IMR-90 (cell line): ENCODE measurements at regions not wholly inside any gene's neighbourhood (a gene's known extent, or its start where the extent isn't known, plus 50 kb on each side); places are given as distances from the start of the nearest gene placed in this dataset.

ENCODE experiments used
- ATAC-seq: fragments of 200-7000 bp; cut with Tn5 transposase; 2 replicates; pipeline ENCODE4 v1.9.1; 2020; ENCODE audit warnings: low read depth, mild to moderate bottlenecking, moderate library complexity
- BruUV-seq: library from RNA; stranded (reverse); fragments of 400-500 nt; replicated peaks from 2 replicates; lab custom pipeline; 2021; lab: Mats Ljungman, UMichigan
- CTCF ChIA-PET: fragments of 300-600 bp; formaldehyde crosslinking; extraction: SDS; loops from one replicate; lab custom pipeline; 2021; ENCODE audit warnings: antibody characterized with exemption; lab: Yijun Ruan, JAX
- POLR2A ChIA-PET: fragments of 300-600 bp; sonication (Branson Sonifier 250); formaldehyde crosslinking; loops from one replicate; lab custom pipeline; 2022; ENCODE audit warnings: antibody characterized with exemption; ENCODE audit not compliant: unreplicated experiment; lab: Charles Lee
- DNase-seq: peaks from one replicate; pipeline ENCODE4 v3.0.0; 2013
- H2AFZ ChIP-seq: replicated peaks from 2 replicates; pipeline ENCODE3; 2013; ENCODE audit warnings: low read length, mild to moderate bottlenecking; ENCODE audit not compliant: poor library complexity
- H2AK5ac ChIP-seq: 2 replicates; pipeline ENCODE4 v1.6.1; 2013; ENCODE audit warnings: low read depth, low read length, inconsistent platforms
- H2AK9ac ChIP-seq: replicated peaks from 2 replicates; pipeline ENCODE3; 2013; ENCODE audit warnings: mild to moderate bottlenecking, low read depth, low read length, moderate library complexity; ENCODE audit not compliant: poor library complexity
- H2BK120ac ChIP-seq: 2 replicates; pipeline ENCODE4 v1.6.1; 2013; ENCODE audit warnings: low read depth, low read length, inconsistent platforms
- H2BK15ac ChIP-seq: 3 replicates; pipeline ENCODE4 v1.6.1; 2013; ENCODE audit warnings: low read depth, low read length, inconsistent platforms
- H2BK20ac ChIP-seq: 2 replicates; pipeline ENCODE4 v1.6.1; 2013; ENCODE audit warnings: low read depth, mild to moderate bottlenecking, inconsistent platforms, low read length, moderate library complexity
- H2BK5ac ChIP-seq: 2 replicates; pipeline ENCODE4 v1.6.1; 2013; ENCODE audit warnings: mild to moderate bottlenecking, low read depth, low read length, inconsistent platforms; ENCODE audit not compliant: poor library complexity, severe bottlenecking
- H3K14ac ChIP-seq: replicated peaks from 2 replicates; pipeline ENCODE4 v1.6.1; 2013; ENCODE audit warnings: low read depth, low read length, inconsistent platforms
- H3K18ac ChIP-seq: 2 replicates; pipeline ENCODE4 v1.6.1; 2013; ENCODE audit warnings: low read depth, low read length, control low read depth
- H3K23ac ChIP-seq: 2 replicates; pipeline ENCODE4 v1.6.1; 2013; ENCODE audit warnings: low read depth, low read length, inconsistent platforms
- H3K27ac ChIP-seq: 2 replicates; pipeline ENCODE4 v1.5.1; 2013; ENCODE audit warnings: mild to moderate bottlenecking, control low read depth, low read length; ENCODE audit not compliant: insufficient read depth
- H3K27me3 ChIP-seq: 2 replicates; pipeline ENCODE4 v1.6.1; 2013; ENCODE audit warnings: low read length; ENCODE audit not compliant: control insufficient read depth, insufficient read depth
- H3K36me3 ChIP-seq: 2 replicates; pipeline ENCODE4 v1.6.1; 2013; ENCODE audit warnings: low read length, mixed read lengths; ENCODE audit not compliant: control insufficient read depth, insufficient read depth
- H3K4ac ChIP-seq: 2 replicates; pipeline ENCODE4 v1.6.1; 2013; ENCODE audit warnings: low read depth, low read length, inconsistent platforms
- H3K4me1 ChIP-seq: 2 replicates; pipeline ENCODE4 v1.6.1; 2013; ENCODE audit warnings: low read length, mixed read lengths; ENCODE audit not compliant: control insufficient read depth, insufficient read depth
- H3K4me2 ChIP-seq: 2 replicates; pipeline ENCODE4 v1.6.1; 2013; ENCODE audit warnings: low read depth, mild to moderate bottlenecking, control low read depth, low read length, moderate library complexity
- H3K4me3 ChIP-seq: 2 replicates; pipeline ENCODE4 v1.5.1; 2013; ENCODE audit warnings: low read depth, mild to moderate bottlenecking, control low read depth, low read length, moderate library complexity; ENCODE audit not compliant: insufficient read depth
- H3K56ac ChIP-seq: 2 replicates; pipeline ENCODE4 v1.6.1; 2013; ENCODE audit warnings: low read length, inconsistent platforms; ENCODE audit not compliant: insufficient read depth; ENCODE audit errors: extremely low read depth
- H3K79me1 ChIP-seq, 2 experiments: 2 replicates each; pipeline ENCODE4 v1.6.1; 2013; ENCODE audit warnings: low read length in 2 of 2, inconsistent platforms in 1 of 2, low read depth in 1 of 2
- H3K9ac ChIP-seq: 2 replicates; pipeline ENCODE4 v1.6.1; 2013; ENCODE audit warnings: low read depth, low read length, control low read depth
- H3K9me1 ChIP-seq: 2 replicates; pipeline ENCODE4 v1.6.1; 2013; ENCODE audit warnings: low read length, inconsistent platforms; ENCODE audit not compliant: insufficient read depth
- H3K9me3 ChIP-seq: 2 replicates; pipeline ENCODE4 v1.6.1; 2013; ENCODE audit warnings: low read length; ENCODE audit not compliant: control insufficient read depth, insufficient read depth
- H4K20me1 ChIP-seq: 2 replicates; pipeline ENCODE4 v1.6.1; 2013; ENCODE audit warnings: low read length, inconsistent platforms; ENCODE audit not compliant: insufficient read depth
- H4K5ac ChIP-seq: 2 replicates; pipeline ENCODE4 v1.6.1; 2013; ENCODE audit warnings: mild to moderate bottlenecking, low read depth, low read length, control low read depth
- H4K8ac ChIP-seq, 2 experiments: 2 replicates each; pipeline ENCODE4 v1.6.1; 2013; ENCODE audit warnings: low read depth in 2 of 2, low read length in 2 of 2, control low read depth in 1 of 2, inconsistent platforms in 1 of 2
- H4K91ac ChIP-seq: 2 replicates; pipeline ENCODE4 v1.6.1; 2013; ENCODE audit warnings: low read depth, low read length, inconsistent platforms; ENCODE audit not compliant: insufficient read depth
- BHLHE40 ChIP-seq: fragments of 150-350 bp; IDR thresholded peaks from 2 replicates; pipeline ENCODE4 v1.6.1; 2016; ENCODE audit warnings: mild to moderate bottlenecking, low read depth, low read length
- CEBPB ChIP-seq: IDR thresholded peaks from 2 replicates; pipeline ENCODE4 v1.6.1; 2012; ENCODE audit warnings: low read depth, low read length, improper control_type of control experiment
- CHD1 ChIP-seq: IDR thresholded peaks from 2 replicates; pipeline ENCODE4 v1.6.1; 2012; ENCODE audit warnings: low read depth, low read length, improper control_type of control experiment
- CTCF ChIP-seq: conservative IDR thresholded peaks from 2 replicates; pipeline ENCODE4 v1.5.1; 2012; ENCODE audit warnings: mild to moderate bottlenecking, low read depth, low read length, improper control_type of control experiment
- ELK1 ChIP-seq: fragments of 150-350 bp; IDR thresholded peaks from 2 replicates; pipeline ENCODE4 v1.6.1; 2016; ENCODE audit warnings: low read depth, mild to moderate bottlenecking, low read length, moderate library complexity, borderline replicate concordance
- FOS ChIP-seq: fragments of 150-350 bp; IDR thresholded peaks from 2 replicates; pipeline ENCODE4 v1.6.1; 2016; ENCODE audit warnings: low read depth, low read length
- MAFK ChIP-seq: IDR thresholded peaks from 2 replicates; pipeline ENCODE4 v1.6.1; 2012; ENCODE audit warnings: low read depth, low read length, improper control_type of control experiment
- MAZ ChIP-seq: IDR thresholded peaks from 2 replicates; pipeline ENCODE4 v1.6.1; 2012; ENCODE audit warnings: low read depth, mild to moderate bottlenecking, low read length, improper control_type of control experiment, moderate library complexity, borderline replicate concordance
- MXI1 ChIP-seq: IDR thresholded peaks from 2 replicates; pipeline ENCODE4 v1.6.1; 2012; ENCODE audit warnings: low read depth, mild to moderate bottlenecking, low read length, moderate library complexity, borderline replicate concordance
- NFE2L2 ChIP-seq: fragments of 150-350 bp; IDR thresholded peaks from 2 replicates; pipeline ENCODE4 v1.6.1; 2016; ENCODE audit warnings: low read depth, mild to moderate bottlenecking, low read length
- POLR2A ChIP-seq: IDR thresholded peaks from 2 replicates; pipeline ENCODE4 v1.6.1; 2012; ENCODE audit warnings: mild to moderate bottlenecking, low read depth, low read length
- RAD21 ChIP-seq: IDR thresholded peaks from 2 replicates; pipeline ENCODE4 v1.6.1; 2012; ENCODE audit warnings: low read length, improper control_type of control experiment
- RCOR1 ChIP-seq: IDR thresholded peaks from 2 replicates; pipeline ENCODE4 v1.6.1; 2012; ENCODE audit warnings: mild to moderate bottlenecking, low read length, improper control_type of control experiment; ENCODE audit not compliant: insufficient replicate concordance
- RFX5 ChIP-seq: IDR thresholded peaks from 2 replicates; pipeline ENCODE4 v1.8.0; 2012; ENCODE audit warnings: low read depth, mild to moderate bottlenecking, low read length, moderate library complexity
- SMC3 ChIP-seq: fragments of 150-350 bp; IDR thresholded peaks from 2 replicates; pipeline ENCODE4 v1.6.1; 2016; ENCODE audit warnings: low read depth, mild to moderate bottlenecking, antibody characterized with exemption, low read length, moderate library complexity
- USF2 ChIP-seq: fragments of 150-350 bp; IDR thresholded peaks from 2 replicates; pipeline ENCODE4 v1.6.1; 2017; ENCODE audit warnings: mild to moderate bottlenecking, antibody characterized with exemption, low read length, low read depth
- WGBS, 2 experiments: methylation state at CpG; one replicate each; pipeline versions ENCODE4 v1.1.5 to v1.1.7; 2013; ENCODE audit warnings: missing lambda C conversion rate in 2 of 2; ENCODE audit not compliant: insufficient read length in 1 of 2; ENCODE audit errors: extremely low coverage in 2 of 2; 5-methylcytosine and 5-hydroxymethylcytosine counted together
- dilution Hi-C: fragments of 300-500 bp; cut with HindIII; formaldehyde crosslinking; loops from one replicate; pipeline ENCODE4 v1.14.3; 2018; ENCODE audit warnings: low sequenced_read_pairs; ENCODE audit not compliant: unreplicated experiment
- in situ Hi-C: fragments of 300-500 bp; cut with MboI; formaldehyde crosslinking; loops from 3 replicates; pipeline ENCODE4 v1.14.3; 2019; ENCODE audit warnings: low sequenced_read_pairs, inconsistent platforms, mixed read lengths
- intact Hi-C: fragments of 100-400 bp; cut with micrococcal nuclease; formaldehyde crosslinking; loops from 2 replicates; pipeline ENCODE4 v1.10.0; 2022

GRCh38 chr10:78730754-78731153 is 338.0 kb upstream of the ZMIZ1 start:
- no peak for ATAC-seq

More at GRCh38 chr10:78730754-78731153, 338.0 kb upstream of the ZMIZ1 start:
- Histone ChIP-seq H3K56ac (no peak overlapping the region), H2AFZ (no peak overlapping the region), H3K79me1 (no peaks in the 10 kb centered on the region), H2BK15ac (no peak overlapping the region), H3K4me2 (no peak overlapping the region), H3K27me3 (peaks cover 76% of the 10 kb centered on the region), H3K18ac (no peak overlapping the region), H4K5ac (no peak overlapping the region), H3K23ac (no peak overlapping the region), H3K27ac (no peak overlapping the region), H2BK5ac (no peak overlapping the region), H3K9ac (no peak overlapping the region), H3K4me3 (no peak overlapping the region), H3K9me1 (no peaks in the 10 kb centered on the region), H3K14ac (no peak overlapping the region), H2BK20ac (no peak overlapping the region), H3K36me3 (no peaks in the 10 kb centered on the region), H4K8ac (no peak overlapping the region), H4K20me1 (no peaks in the 10 kb centered on the region), H4K91ac (no peak overlapping the region), H2BK120ac (no peak overlapping the region), H2AK5ac (no peak overlapping the region), H3K4me1 (no peaks in the 10 kb centered on the region), H3K9me3 (no peaks in the 10 kb centered on the region), H2AK9ac (no peak overlapping the region), H3K4ac (no peak overlapping the region)
- WGBS, 2 experiments: no CpG with 5 or more reads among the region's 8 CpGs
- no TSS peak for BruUV-seq
- dilution Hi-C loops: no loop called here
- CTCF ChIA-PET: interaction anchor here (0.8 to 1.0 kb wide), 2 partner anchors 9 to 10 kb away, joined by 3 read pairs; no protein-coding TSS in a partner anchor
- intact Hi-C loops: no loop called here
- TF ChIP-seq ELK1: no peak
- no peak for TF ChIP-seq MXI1
- no peak for TF ChIP-seq MAZ
- no peak for TF ChIP-seq RCOR1
- TF ChIP-seq CTCF: no peak
- no peak for TF ChIP-seq MAFK
- TF ChIP-seq RAD21: no peak
- TF ChIP-seq USF2: no peak
- TF ChIP-seq NFE2L2: no peak
- TF ChIP-seq SMC3: no peak
- no peak for TF ChIP-seq FOS
- TF ChIP-seq RFX5: no peak
- no peak for TF ChIP-seq CHD1
- no peak for TF ChIP-seq BHLHE40
- no peak for TF ChIP-seq CEBPB
- no peak for TF ChIP-seq POLR2A
- DNase-seq: no peak
- in situ Hi-C loops: no loop called here
- POLR2A ChIA-PET: no interaction called here
